ENCODE measurements at regions not wholly inside any gene's neighbourhood (a gene's known extent, or its start where the extent isn't known, plus 50 kb on each side); places are given as distances from the start of the nearest gene placed in this dataset.

DNA sequence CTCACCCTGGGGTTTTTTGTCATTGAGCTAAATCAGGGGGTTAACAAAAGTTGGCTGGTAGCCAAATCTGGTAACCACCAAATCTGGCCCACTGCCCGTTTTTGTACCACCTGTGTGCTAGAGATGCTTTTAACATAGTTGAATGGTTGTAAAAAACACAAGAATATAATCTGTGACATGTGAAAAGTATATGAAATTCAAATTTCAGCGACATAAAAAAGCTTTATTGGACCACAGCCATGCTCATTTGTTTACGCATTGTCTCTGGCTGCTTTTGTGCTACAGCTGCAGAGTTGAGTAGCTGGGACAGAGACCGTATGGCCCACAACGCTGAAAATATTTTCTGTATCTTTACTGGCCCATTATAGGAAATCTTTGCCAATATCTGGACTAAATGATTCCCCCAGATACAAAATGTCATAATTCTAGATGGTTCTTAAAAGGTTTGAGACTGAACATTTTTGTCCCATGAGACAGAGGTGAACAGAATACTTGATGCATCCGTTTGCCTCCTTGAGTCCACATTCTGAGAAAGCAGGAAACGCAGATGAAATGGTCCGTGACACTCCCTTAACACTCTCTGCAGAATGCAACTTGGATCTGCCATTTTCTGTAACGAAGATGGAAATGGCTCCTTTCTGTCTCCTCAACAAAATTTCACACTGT lies 120.9 kb upstream of the PDZRN3 start:
- TF ChIP-seq, protein P1, sequence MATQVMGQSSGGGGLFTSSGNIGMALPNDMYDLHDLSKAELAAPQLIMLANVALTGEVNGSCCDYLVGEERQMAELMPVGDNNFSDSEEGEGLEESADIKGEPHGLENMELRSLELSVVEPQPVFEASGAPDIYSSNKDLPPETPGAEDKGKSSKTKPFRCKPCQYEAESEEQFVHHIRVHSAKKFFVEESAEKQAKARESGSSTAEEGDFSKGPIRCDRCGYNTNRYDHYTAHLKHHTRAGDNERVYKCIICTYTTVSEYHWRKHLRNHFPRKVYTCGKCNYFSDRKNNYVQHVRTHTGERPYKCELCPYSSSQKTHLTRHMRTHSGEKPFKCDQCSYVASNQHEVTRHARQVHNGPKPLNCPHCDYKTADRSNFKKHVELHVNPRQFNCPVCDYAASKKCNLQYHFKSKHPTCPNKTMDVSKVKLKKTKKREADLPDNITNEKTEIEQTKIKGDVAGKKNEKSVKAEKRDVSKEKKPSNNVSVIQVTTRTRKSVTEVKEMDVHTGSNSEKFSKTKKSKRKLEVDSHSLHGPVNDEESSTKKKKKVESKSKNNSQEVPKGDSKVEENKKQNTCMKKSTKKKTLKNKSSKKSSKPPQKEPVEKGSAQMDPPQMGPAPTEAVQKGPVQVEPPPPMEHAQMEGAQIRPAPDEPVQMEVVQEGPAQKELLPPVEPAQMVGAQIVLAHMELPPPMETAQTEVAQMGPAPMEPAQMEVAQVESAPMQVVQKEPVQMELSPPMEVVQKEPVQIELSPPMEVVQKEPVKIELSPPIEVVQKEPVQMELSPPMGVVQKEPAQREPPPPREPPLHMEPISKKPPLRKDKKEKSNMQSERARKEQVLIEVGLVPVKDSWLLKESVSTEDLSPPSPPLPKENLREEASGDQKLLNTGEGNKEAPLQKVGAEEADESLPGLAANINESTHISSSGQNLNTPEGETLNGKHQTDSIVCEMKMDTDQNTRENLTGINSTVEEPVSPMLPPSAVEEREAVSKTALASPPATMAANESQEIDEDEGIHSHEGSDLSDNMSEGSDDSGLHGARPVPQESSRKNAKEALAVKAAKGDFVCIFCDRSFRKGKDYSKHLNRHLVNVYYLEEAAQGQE (IDR thresholded peaks at IDR 0.05; ENCODE audit: insufficient read depth in 1 of 2, low read depth in 2 of 2, low read length in 2 of 2), result no peak
- TF ChIP-seq POLR2AphosphoS5 (IDR thresholded peaks at IDR 0.05; ENCODE audit: low read depth, low read length) (no peak), TAF1 (IDR thresholded peaks at IDR 0.05; ENCODE audit: borderline replicate concordance, insufficient read depth, low read length) (no peak), FOXP2 (optimal IDR thresholded peaks at IDR 0.05; ENCODE audit: borderline replicate concordance, extremely low read depth, extremely low read length, insufficient read depth) (no peak), SIN3A (IDR thresholded peaks at IDR 0.05; ENCODE audit: borderline replicate concordance, insufficient read depth, low read length) (no peak)

DNA sequence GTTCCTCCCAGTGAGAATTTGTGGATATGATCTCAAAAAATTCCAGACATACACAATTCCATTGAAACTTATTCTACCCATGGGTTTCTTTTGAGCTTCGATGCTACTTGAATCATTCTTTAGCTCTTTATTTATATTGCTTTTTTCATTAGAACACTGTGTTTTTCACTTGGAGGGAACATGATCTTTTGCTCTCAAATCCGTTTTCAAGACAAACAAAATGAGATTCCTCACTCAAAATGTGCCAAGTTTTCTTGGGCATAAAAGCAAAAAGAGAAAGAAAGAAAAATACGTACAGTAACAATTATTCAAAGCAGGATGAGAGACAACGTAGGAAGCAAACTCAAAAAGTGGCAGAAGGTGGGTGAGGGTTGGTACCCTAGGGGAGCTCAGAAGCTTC lies 118.8 kb upstream of the PDZRN3 start:
- no peak for TF ChIP-seq TAF1 (IDR thresholded peaks at IDR 0.05; ENCODE audit: borderline replicate concordance, insufficient read depth, low read length)
- TF ChIP-seq, protein P1 (IDR thresholded peaks at IDR 0.05; ENCODE audit: insufficient read depth in 1 of 2, low read depth in 2 of 2, low read length in 2 of 2), result no peak
- no peak for TF ChIP-seq FOXP2 (optimal IDR thresholded peaks at IDR 0.05; ENCODE audit: borderline replicate concordance, extremely low read depth, extremely low read length, insufficient read depth)
- TF ChIP-seq POLR2AphosphoS5 (IDR thresholded peaks at IDR 0.05; ENCODE audit: low read depth, low read length), result no peak
- no peak for TF ChIP-seq SIN3A (IDR thresholded peaks at IDR 0.05; ENCODE audit: borderline replicate concordance, insufficient read depth, low read length)

DNA sequence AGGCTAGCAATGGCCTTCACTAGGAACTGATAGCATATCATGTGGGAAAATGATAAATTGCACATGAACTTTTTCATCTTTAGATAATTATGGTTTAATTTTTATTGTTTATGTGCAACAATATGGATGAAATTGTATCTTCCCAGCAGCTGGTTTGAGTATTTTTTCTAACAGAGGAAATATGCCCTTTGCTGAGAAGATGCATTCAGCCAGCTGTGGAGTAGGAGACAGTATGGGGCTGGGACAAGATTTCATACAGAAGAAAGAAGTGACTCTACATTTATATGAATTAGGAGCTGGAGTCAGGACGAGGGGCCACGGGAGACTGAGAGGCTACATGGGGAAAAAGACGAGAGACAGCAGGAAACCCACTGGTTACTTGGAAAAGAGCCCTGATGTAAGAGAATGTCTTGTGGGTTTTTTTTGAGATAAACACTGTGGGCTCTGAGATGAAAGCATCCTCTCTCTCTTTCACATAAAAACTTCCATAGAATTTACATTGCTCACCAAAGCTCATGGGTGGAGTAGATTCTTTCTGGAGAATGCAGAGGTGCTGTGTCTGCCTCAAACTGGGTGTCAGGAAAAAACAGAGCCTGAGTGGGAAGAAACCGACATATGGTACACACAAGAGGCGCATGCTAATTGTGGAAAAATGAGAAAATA lies 115.2 kb upstream of the PDZRN3 start:
- TF ChIP-seq TAF1 (IDR thresholded peaks at IDR 0.05; ENCODE audit: borderline replicate concordance, insufficient read depth, low read length) (no peak), POLR2AphosphoS5 (IDR thresholded peaks at IDR 0.05; ENCODE audit: low read depth, low read length) (no peak), SIN3A (IDR thresholded peaks at IDR 0.05; ENCODE audit: borderline replicate concordance, insufficient read depth, low read length) (no peak), FOXP2 (optimal IDR thresholded peaks at IDR 0.05; ENCODE audit: borderline replicate concordance, extremely low read depth, extremely low read length, insufficient read depth) (no peak)
- TF ChIP-seq, protein P1 (IDR thresholded peaks at IDR 0.05; ENCODE audit: insufficient read depth in 1 of 2, low read depth in 2 of 2, low read length in 2 of 2), result no peak

DNA sequence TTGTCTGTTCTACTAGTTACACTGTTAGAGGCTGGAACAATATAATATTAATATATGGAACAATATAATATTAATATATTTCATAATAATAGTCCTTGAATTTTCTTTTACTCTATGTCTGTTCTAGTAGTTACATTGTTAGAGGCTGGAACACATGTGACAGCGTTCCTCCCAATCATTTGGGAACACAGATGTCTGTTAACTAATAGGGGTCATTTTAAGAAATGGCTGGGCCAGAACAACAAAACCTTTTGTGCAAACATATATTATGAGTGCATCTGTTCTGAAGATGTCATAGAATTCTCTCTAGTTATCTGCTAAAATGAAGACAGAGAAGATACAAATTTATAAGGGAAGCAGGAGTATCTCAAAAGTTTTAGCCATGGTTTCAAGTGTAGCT lies 114.0 kb upstream of the PDZRN3 start:
- no peak for TF ChIP-seq FOXP2 (optimal IDR thresholded peaks at IDR 0.05; ENCODE audit: borderline replicate concordance, extremely low read depth, extremely low read length, insufficient read depth)
- no peak for TF ChIP-seq SIN3A (IDR thresholded peaks at IDR 0.05; ENCODE audit: borderline replicate concordance, insufficient read depth, low read length)
- no peak for TF ChIP-seq POLR2AphosphoS5 (IDR thresholded peaks at IDR 0.05; ENCODE audit: low read depth, low read length)
- TF ChIP-seq, protein P1 (IDR thresholded peaks at IDR 0.05; ENCODE audit: insufficient read depth in 1 of 2, low read depth in 2 of 2, low read length in 2 of 2), result no peak
- TF ChIP-seq TAF1 (IDR thresholded peaks at IDR 0.05; ENCODE audit: borderline replicate concordance, insufficient read depth, low read length), result no peak

All from PFSK-1 (cell line).